Activated CD8-positive, alpha-beta T cell treated with anti-CD3 and anti-CD28 coated beads for 36 hours (primary cell): ENCODE measurements at regions not wholly inside any gene's neighbourhood (a gene's known extent, or its start where the extent isn't known, plus 50 kb on each side); places are given as distances from the start of the nearest gene placed in this dataset.

ENCODE experiments used
- ATAC-seq: fragments of 200-7000 bp; cut with Tn5 transposase; one replicate; pipeline ENCODE4 v1.10.0; 2021; ENCODE audit warnings: mild to moderate bottlenecking, moderate library complexity
- CTCF ChIA-PET: fragments of 350-600 bp; sonication (Branson Sonifier 250); formaldehyde crosslinking; loops from one replicate; lab custom pipeline; 2021; ENCODE audit warnings: antibody characterized with exemption; lab: Charles Lee
- POLR2A ChIA-PET: fragments of 350-600 bp; sonication (Branson Sonifier 250); formaldehyde crosslinking; loops from one replicate; lab custom pipeline; 2021; ENCODE audit warnings: antibody characterized with exemption; lab: Charles Lee
- DNase-seq: peaks from one replicate; pipeline ENCODE4 v3.0.0-alpha.2; 2020
- H3K27ac Mint-ChIP-seq: one replicate; pipeline ENCODE4 v1.8.0; 2021; ENCODE audit warnings: mild to moderate bottlenecking, mixed read lengths
- H3K27me3 Mint-ChIP-seq: one replicate; pipeline ENCODE4 v1.8.0; 2021; ENCODE audit warnings: mixed read lengths
- H3K36me3 Mint-ChIP-seq: one replicate; pipeline ENCODE4 v1.8.0; 2021; ENCODE audit warnings: low read depth, mixed read lengths
- H3K4me1 Mint-ChIP-seq: one replicate; pipeline ENCODE4 v1.8.0; 2021; ENCODE audit warnings: low read depth, mixed read lengths
- H3K4me3 Mint-ChIP-seq: one replicate; pipeline ENCODE4 v1.8.0; 2021; ENCODE audit warnings: mild to moderate bottlenecking, moderate library complexity, mixed read lengths
- H3K9me3 Mint-ChIP-seq: one replicate; pipeline ENCODE4 v1.8.0; 2021; ENCODE audit warnings: mixed read lengths
- intact Hi-C: fragments of 100-400 bp; cut with micrococcal nuclease; formaldehyde crosslinking; loops from one replicate; pipeline ENCODE4 v1.10.0; 2022
- TF ChIP-seq, protein P1 (sequence below): fragments of 200-600 bp; IDR thresholded peaks from one replicate; pipeline ENCODE4 v1.8.0; 2022; ENCODE audit warnings: antibody characterized with exemption, mild to moderate bottlenecking

DNA sequence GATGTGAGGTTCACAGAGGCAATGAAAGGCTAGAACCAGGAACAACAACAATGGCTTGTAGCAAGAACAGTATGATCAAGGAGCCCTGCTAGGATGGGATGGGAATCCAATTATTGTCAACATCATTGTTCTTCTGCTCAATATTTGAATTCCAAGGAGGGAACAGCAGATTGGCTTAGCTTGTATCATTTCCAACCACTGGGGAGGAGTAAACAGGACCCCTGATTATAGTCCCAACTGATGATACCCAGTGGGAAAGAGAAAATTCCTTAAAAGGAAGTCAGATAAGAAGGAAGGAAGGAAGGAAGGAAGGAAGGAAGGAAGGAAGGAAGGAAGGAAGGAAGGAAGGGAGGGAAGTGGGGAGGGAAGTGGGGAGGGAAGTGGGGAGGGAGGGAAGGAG, 69.5 kb upstream of the ZC3H12C start:
- Mint-ChIP-seq H3K27me3 (peaks cover 1% of the 10 kb centered on the region), H3K4me1 (no peaks in the 10 kb centered on the region), H3K36me3 (no peaks in the 10 kb centered on the region), H3K4me3 (no peak overlapping the region), H3K9me3 (no peaks in the 10 kb centered on the region), H3K27ac (no peak overlapping the region)
- ChIA-PET CTCF (no interaction called here), POLR2A (no interaction called here)
- DNase-seq, result no peak
- intact Hi-C loops, result no loop called here
- TF ChIP-seq, protein P1, sequence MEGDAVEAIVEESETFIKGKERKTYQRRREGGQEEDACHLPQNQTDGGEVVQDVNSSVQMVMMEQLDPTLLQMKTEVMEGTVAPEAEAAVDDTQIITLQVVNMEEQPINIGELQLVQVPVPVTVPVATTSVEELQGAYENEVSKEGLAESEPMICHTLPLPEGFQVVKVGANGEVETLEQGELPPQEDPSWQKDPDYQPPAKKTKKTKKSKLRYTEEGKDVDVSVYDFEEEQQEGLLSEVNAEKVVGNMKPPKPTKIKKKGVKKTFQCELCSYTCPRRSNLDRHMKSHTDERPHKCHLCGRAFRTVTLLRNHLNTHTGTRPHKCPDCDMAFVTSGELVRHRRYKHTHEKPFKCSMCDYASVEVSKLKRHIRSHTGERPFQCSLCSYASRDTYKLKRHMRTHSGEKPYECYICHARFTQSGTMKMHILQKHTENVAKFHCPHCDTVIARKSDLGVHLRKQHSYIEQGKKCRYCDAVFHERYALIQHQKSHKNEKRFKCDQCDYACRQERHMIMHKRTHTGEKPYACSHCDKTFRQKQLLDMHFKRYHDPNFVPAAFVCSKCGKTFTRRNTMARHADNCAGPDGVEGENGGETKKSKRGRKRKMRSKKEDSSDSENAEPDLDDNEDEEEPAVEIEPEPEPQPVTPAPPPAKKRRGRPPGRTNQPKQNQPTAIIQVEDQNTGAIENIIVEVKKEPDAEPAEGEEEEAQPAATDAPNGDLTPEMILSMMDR, result no peak
- no peak for ATAC-seq

- POLR2A ChIA-PET, result no interaction called here
- H3K4me1 Mint-ChIP-seq, result no peaks in the 10 kb centered on the region
These were observed 66.2 kb upstream of the ZC3H12C start for GRCh38 chr11:110026858-110027626.

DNA sequence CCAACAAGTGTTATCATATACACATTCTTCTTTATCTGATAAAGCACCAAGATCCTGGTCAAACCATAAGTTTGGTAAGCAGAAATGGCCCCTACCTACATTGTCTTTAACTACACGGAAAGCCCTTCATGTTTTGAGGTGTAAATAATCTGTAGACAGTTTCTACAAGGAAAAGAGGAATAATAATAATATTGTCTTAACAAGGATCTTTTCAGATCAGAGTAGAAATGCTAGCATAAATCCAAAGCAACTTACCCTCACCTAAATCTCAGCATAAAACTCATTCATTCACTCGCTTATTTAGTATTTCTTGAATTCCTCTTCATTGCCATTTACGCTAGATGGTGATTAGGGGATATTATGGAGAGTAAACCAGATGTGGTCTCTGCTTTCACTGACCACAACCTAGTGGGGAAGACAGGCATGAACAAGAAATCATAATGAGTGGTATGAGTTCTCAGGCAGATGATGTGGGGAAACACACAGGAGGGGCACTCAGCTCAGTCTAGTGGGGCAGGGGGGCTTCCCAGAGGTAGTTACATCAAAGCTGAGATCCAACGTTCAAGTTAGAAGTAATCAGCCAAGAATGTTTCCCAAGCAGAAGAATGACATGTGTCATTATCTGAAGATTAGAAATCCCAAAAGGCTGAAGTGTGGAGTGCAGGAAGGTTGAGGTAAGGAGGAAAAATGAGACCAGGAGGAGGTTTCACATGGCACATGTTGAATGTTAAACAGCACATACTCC, 65.4 kb upstream of the ZC3H12C start:
- Mint-ChIP-seq H3K4me1 (no peaks in the 10 kb centered on the region), H3K36me3 (no peaks in the 10 kb centered on the region), H3K4me3 (no peak overlapping the region), H3K9me3 (no peaks in the 10 kb centered on the region), H3K27ac (no peak overlapping the region), H3K27me3 (peaks cover 1% of the 10 kb centered on the region)
- CTCF ChIA-PET, result no interaction called here
- intact Hi-C loops, result no loop called here
- DNase-seq, result no peak
- TF ChIP-seq, protein P1, result no peak
- ATAC-seq, result no peak
- POLR2A ChIA-PET, result no interaction called here

More at GRCh38 chr11:110026858-110027626, 66.2 kb upstream of the ZC3H12C start:
- TF ChIP-seq, protein P1, result no peak
- ATAC-seq (no peak), DNase-seq (no peak)
- peaks cover 1% of the 10 kb centered on the region for H3K27me3 Mint-ChIP-seq
- H3K27ac Mint-ChIP-seq, result no peak overlapping the region
- CTCF ChIA-PET, result no interaction called here
- no peak overlapping the region for H3K4me3 Mint-ChIP-seq
- H3K36me3 Mint-ChIP-seq, result no peaks in the 10 kb centered on the region
- intact Hi-C loops, result no loop called here
- no peaks in the 10 kb centered on the region for H3K9me3 Mint-ChIP-seq

GRCh38 chr11:110028921-110029320, 64.3 kb upstream of the ZC3H12C start:
- no peak overlapping the region for H3K4me3 Mint-ChIP-seq
- H3K27me3 Mint-ChIP-seq, result peaks cover 1% of the 10 kb centered on the region
- ATAC-seq (no peak), DNase-seq (no peak)
- ChIA-PET POLR2A (no interaction called here), CTCF (no interaction called here)
- H3K4me1 Mint-ChIP-seq, result no peaks in the 10 kb centered on the region
- TF ChIP-seq, protein P1, result no peak
- no peaks in the 10 kb centered on the region for H3K36me3 Mint-ChIP-seq
- intact Hi-C loops, result no loop called here
- no peak overlapping the region for H3K27ac Mint-ChIP-seq
- no peaks in the 10 kb centered on the region for H3K9me3 Mint-ChIP-seq

- intact Hi-C loops, result no loop called here
- no peaks in the 10 kb centered on the region for H3K4me1 Mint-ChIP-seq
- no peaks in the 10 kb centered on the region for H3K36me3 Mint-ChIP-seq
- DNase-seq (no peak), ATAC-seq (no peak)
- peaks cover 1% of the 10 kb centered on the region for H3K27me3 Mint-ChIP-seq
- H3K4me3 Mint-ChIP-seq, result no peak overlapping the region
- H3K27ac Mint-ChIP-seq, result no peak overlapping the region
- TF ChIP-seq, protein P1, result no peak
- no peaks in the 10 kb centered on the region for H3K9me3 Mint-ChIP-seq
- ChIA-PET POLR2A (no interaction called here), CTCF (no interaction called here)
These were observed 63.5 kb upstream of the ZC3H12C start for GRCh38 chr11:110029714-110030113.
